Right hindlimb (tissue), 1 donor: ENCODE measurements at regions not wholly inside any gene's neighbourhood (a gene's known extent, or its start where the extent isn't known, plus 50 kb on each side); places are given as distances from the start of the nearest gene placed in this dataset.

Source experiments
- DNase-seq: peaks from one replicate; pipeline ENCODE4 v3.0.0-alpha.2; 2018

DNA sequence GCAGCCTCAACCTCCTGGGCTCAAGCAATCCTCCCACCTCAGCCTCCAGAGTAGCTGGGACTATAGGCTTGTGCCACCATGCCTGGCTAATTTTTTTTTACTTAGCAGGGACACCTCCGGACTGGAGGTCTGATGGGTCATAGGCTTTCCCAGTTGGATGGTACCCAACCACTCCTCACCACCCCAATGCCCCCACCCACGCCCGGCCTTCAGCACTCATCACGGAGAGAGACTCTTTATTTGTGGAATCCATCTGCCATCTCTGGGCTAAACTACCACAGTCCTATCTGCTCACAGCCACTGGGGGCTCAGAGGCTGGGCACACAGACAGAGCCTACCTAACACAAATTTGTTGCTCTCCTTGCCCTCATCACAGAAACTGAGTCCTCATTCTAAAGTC, 58.3 kb upstream of the STXBP1 start:
- DNase-seq: no peak

DNA sequence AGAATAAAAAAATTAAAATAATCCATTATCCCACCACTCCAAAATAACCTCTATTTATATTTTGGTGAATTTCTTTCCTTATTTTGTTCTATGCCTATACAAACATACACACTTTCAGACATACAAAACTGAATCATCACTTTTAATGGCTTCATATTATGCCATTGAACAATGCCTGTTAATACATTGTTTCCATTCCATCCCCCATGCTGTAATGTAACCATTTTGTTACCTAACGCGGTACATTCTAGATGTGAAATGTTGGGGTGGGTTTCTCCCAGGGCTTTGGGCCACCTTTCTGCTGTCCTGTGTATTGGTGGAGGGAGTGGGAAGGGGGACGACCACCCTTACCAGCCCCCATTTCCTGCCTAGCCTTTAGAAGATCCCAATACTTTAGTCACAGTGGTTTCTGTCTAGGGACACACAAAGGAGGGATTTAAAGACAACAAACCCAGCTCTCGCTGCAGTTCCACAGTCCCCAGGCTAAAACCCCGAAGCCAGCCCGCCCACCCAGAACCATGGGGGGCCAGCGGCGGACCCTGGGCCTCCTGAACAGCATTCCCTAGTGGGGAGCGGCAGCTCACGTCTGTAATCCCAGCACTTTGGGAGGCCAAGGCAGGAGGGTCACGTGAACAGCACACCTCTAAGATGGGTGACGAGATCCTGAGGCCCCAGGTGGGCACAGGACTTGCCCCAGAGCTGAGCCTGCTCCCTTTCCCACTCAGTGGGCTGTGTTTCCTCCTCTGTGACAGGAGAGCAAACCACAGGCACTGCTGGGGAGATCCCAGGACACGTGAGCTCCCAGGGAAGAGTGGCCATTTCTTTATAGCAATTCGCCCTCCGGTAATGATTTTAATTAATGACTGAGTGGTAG, 56.9 kb upstream of the STXBP1 start:
- no peak for DNase-seq

GRCh38 chr9:127555840-127556820, 55.9 kb upstream of the STXBP1 start:
- peak; percentile 69 for DNase-seq

DNA sequence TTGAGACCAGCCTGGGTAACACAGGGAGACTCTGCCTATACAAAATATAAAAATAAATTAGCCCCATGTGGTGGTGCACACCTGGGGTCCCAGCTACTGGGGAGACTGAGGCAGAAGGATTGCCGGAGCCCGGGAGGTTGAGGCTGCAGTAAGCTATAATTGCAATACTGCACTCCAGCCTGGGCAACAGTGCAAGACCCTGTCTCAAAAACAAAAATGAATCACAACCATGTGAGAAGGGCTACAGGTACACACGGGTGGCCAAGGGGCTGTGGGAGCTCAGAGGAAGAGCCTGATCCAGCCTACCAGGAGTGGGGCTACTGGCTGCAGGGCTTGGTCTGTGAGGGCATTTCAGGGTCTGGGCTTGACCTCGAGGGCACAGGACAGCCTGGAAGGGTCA, 55.2 kb upstream of the STXBP1 start:
- no peak for DNase-seq

GRCh38 chr9:127557466-127557869, 54.6 kb upstream of the STXBP1 start:
- peak; percentile 77 for DNase-seq

DNA sequence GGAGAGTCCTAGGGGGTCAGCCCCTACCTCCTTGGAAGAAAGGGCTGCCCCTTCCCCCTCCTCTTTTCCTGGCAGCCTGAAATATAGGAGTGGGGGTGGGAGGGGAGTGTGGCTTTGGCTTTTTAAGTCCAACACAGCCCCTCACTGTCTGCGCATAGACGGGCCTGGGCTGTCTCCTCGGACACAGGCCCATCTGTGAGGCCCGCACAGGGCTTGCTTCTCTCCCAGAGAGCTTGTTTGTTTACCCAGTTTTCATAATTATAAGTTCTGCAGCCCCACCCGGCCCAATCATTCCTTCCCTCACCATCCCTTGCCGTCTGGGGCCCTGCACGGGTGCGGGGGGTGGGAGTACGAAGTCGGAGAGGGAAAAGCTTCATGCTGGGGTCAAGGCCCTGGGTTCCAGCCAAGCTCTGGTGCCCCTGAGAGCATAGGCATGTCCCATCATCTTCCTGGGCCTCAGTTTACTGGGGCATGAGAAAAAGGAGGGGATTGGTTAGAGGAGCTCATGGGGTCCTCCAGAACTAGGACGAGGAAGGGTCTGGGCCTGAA, 54.0 kb upstream of the STXBP1 start:
- DNase-seq: peak; percentile 65

- DNase-seq: peak; percentile 19
These were observed 53.4 kb upstream of the STXBP1 start for GRCh38 chr9:127558581-127559246.

DNA sequence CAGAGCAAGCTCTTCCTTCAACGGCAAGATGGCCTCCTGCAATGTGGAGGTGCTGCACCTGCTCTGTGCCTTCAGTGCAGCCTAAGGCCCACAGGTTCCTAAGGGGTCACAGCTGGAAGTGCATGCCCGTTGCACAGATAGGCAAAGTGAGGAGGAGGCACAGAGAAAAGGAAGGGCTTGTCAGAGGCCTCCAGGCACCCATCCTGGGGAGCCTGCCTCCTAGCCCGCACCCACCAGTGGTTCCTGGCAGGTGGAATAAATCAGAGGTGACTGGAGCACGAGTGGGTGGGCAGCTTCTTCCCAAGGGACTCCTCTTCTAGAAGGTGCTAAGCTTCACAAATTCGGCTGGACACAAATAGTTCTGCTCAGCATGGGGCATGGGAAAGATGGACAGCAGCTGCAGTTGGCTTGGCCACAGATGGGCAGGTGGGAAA, 52.8 kb upstream of the STXBP1 start:
- peak; percentile 17 for DNase-seq

- DNase-seq: peak; percentile 84
These were observed 50.4 kb upstream of the STXBP1 start for GRCh38 chr9:127561491-127562278.
